GM12891 (cell line): ENCODE measurements at regions not wholly inside any gene's neighbourhood (a gene's known extent, or its start where the extent isn't known, plus 50 kb on each side); places are given as distances from the start of the nearest gene placed in this dataset.

Experiments
- PAX5 ChIP-seq: IDR thresholded peaks from 2 replicates; pipeline ENCODE4 v1.6.1; 2011; ENCODE audit warnings: low read length, moderate library complexity, mild to moderate bottlenecking; ENCODE audit not compliant: insufficient read depth, severe bottlenecking
- POLR2A ChIP-seq: IDR thresholded peaks from 2 replicates; pipeline ENCODE4 v1.6.1; 2011; ENCODE audit warnings: low read depth, low read length, control low read depth
- POLR2AphosphoS5 ChIP-seq: IDR thresholded peaks from 2 replicates; pipeline ENCODE4 v1.6.1; 2011; ENCODE audit warnings: low read depth, low read length, control low read depth
- POU2F2 ChIP-seq: IDR thresholded peaks from 2 replicates; pipeline ENCODE4 v1.6.1; 2011; ENCODE audit warnings: low read depth, mild to moderate bottlenecking, control low read depth, low read length, moderate library complexity

DNA sequence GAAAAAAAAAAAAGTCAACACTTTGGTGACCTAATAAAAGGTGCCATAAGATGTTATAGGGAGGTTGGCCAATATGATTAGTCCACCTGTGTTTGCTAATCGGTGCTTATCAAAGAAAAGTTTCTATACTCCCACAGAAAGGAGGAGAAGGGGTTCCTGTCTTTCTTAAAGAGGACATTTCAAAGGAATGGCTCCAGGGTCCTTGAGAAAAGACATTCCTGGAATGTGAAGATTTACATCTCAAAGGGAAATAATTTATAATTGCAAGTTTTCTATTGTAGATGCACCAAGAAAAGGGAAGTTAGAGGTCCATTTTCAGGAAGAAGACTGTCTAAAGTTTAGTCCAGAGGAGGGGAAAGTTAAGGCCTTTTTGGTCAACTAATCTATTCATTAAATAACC, 715.3 kb downstream of the NXPH1 start:
- TF ChIP-seq POLR2A (no peak), POLR2AphosphoS5 (no peak), POU2F2 (no peak), PAX5 (no peak)
